ENCODE measurements at regions not wholly inside any gene's neighbourhood (a gene's known extent, or its start where the extent isn't known, plus 50 kb on each side); places are given as distances from the start of the nearest gene placed in this dataset.

DNA sequence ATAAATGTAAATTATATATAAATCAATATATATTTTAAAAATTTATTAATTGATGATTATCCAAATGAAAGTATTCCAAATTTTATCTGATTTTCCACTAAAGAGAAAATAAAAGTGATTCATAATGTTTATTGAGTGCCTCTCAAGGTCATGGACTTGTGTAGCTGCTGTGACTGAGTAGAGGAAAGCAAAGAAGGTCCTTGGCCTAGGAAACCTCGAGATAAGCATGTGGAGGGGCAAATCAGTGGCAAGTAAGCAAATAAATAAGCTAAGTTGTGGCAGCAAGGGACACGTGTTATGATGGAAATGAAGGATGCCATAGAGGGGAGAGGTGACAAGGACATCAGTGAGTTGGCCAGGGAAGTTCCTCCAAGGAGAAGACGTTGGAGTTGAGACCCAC, 866.1 kb upstream of the ID2 start:
- DNase-seq (no peak), ATAC-seq (no peak)
- no peak overlapping the region for H3K4me3 ChIP-seq
- no peaks in the 10 kb centered on the region for H3K4me1 ChIP-seq
- 68 to 81% (median 78%) methylated on average over 3 of the region's 3 CpGs for WGBS, 4 donors
- intact Hi-C loops (cut with DNase I) = no loop called here
- H3K27me3 ChIP-seq = no peaks in the 10 kb centered on the region
- H3K36me3 ChIP-seq = no peaks in the 10 kb centered on the region
- H3K9me3 ChIP-seq = no peaks in the 10 kb centered on the region
- TF ChIP-seq, protein P1, sequence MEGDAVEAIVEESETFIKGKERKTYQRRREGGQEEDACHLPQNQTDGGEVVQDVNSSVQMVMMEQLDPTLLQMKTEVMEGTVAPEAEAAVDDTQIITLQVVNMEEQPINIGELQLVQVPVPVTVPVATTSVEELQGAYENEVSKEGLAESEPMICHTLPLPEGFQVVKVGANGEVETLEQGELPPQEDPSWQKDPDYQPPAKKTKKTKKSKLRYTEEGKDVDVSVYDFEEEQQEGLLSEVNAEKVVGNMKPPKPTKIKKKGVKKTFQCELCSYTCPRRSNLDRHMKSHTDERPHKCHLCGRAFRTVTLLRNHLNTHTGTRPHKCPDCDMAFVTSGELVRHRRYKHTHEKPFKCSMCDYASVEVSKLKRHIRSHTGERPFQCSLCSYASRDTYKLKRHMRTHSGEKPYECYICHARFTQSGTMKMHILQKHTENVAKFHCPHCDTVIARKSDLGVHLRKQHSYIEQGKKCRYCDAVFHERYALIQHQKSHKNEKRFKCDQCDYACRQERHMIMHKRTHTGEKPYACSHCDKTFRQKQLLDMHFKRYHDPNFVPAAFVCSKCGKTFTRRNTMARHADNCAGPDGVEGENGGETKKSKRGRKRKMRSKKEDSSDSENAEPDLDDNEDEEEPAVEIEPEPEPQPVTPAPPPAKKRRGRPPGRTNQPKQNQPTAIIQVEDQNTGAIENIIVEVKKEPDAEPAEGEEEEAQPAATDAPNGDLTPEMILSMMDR (IDR thresholded peaks at IDR 0.05) = no peak
- TF ChIP-seq POLR2A (IDR thresholded peaks at IDR 0.05) = no peak
- H3K27ac ChIP-seq = no peak overlapping the region

DNA sequence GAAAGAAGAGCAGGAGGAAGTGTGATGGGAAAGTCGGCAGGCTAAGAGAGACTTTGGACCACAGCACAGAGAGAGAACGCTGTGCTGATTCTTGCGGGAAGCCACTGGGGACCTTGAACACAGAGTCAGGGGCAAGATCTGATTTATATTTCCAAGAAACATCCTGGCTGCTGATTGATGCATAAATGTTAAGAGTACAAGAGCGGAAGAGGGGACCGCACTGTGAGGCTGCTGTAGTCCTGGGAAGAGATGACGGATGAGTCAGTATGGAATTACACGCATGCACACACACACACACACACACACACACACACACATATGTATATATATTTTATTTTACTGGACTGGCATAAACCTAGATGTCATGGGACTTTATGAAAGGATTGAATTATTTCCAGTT, 865.6 kb upstream of the ID2 start:
- no peak for DNase-seq
- TF ChIP-seq POLR2A (IDR thresholded peaks at IDR 0.05) = no peak
- TF ChIP-seq, protein P1 (IDR thresholded peaks at IDR 0.05) = no peak
- H3K4me3 ChIP-seq = no peak overlapping the region

DNA sequence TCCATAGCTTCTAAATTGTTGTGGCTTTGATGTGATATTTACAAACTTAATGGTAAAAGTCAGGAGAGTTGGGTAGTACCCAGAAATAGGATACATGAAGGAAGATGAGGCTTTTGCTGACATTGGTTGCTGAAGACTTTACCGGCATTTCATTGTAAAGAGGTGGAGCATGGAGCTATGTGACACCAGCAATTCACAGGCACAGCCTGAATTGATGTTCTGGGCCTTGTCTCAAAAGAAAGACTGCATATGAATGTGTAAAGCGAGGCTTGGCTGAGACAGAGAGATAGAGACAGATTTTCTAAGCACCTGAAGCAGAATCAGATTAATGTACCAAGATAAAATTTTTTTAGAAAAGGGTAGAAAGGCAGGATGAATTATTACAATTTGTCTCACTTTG, 864.9 kb upstream of the ID2 start:
- 86 to 95% (median 91%) methylated on average over 2 of the region's 2 CpGs for WGBS, 4 donors

More for the DNA sequence above, 865.6 kb upstream of the ID2 start:
- H3K36me3 ChIP-seq = no peaks in the 10 kb centered on the region
- 83 to 91% (median 87%) methylated on average over 7 of the region's 7 CpGs for WGBS, 4 donors
- H3K9me3 ChIP-seq = no peaks in the 10 kb centered on the region
- no peak overlapping the region for H3K27ac ChIP-seq
- intact Hi-C loops (cut with DNase I) = no loop called here
- no peaks in the 10 kb centered on the region for H3K4me1 ChIP-seq
- ATAC-seq = no peak
- no peaks in the 10 kb centered on the region for H3K27me3 ChIP-seq

DNA sequence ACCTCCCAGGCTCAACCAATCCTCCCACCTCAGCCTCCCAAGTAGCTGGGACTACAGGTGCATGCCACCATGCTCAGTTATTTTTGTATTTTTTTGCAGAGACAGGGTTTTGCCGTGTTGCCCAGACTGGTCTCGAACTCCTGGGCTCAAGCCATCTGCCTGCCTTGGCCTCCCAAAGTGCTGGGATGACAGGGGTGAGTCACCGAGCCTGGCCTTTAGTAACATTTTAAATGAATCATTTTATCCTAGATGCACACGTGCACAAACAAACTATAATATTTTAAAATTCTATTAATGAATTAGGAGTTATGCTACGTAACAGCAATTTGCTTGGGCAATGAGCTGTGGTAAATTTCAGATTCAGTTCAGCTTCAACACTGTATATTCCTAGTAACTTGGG, 862.5 kb upstream of the ID2 start:
- no peaks in the 10 kb centered on the region for H3K27me3 ChIP-seq
- DNase-seq = no peak
- no peak for ATAC-seq
- H3K27ac ChIP-seq = no peak overlapping the region
- intact Hi-C loops (cut with DNase I) = no loop called here
- H3K36me3 ChIP-seq = no peaks in the 10 kb centered on the region
- no peaks in the 10 kb centered on the region for H3K9me3 ChIP-seq
- H3K4me3 ChIP-seq = no peak overlapping the region
- no peaks in the 10 kb centered on the region for H3K4me1 ChIP-seq
- WGBS, 4 donors = 93 to 96% (median 94%) methylated on average over 5 of the region's 5 CpGs
- no peak for TF ChIP-seq POLR2A (IDR thresholded peaks at IDR 0.05)

More for the DNA sequence above, 864.9 kb upstream of the ID2 start:
- ATAC-seq (no peak), DNase-seq (no peak)
- Histone ChIP-seq H3K4me3 (no peak overlapping the region), H3K36me3 (no peaks in the 10 kb centered on the region), H3K9me3 (no peaks in the 10 kb centered on the region), H3K4me1 (no peaks in the 10 kb centered on the region), H3K27me3 (no peaks in the 10 kb centered on the region), H3K27ac (no peak overlapping the region)
- TF ChIP-seq, protein P1 (IDR thresholded peaks at IDR 0.05) = no peak
- TF ChIP-seq POLR2A (IDR thresholded peaks at IDR 0.05) = no peak
- intact Hi-C loops (cut with DNase I) = no loop called here

DNA sequence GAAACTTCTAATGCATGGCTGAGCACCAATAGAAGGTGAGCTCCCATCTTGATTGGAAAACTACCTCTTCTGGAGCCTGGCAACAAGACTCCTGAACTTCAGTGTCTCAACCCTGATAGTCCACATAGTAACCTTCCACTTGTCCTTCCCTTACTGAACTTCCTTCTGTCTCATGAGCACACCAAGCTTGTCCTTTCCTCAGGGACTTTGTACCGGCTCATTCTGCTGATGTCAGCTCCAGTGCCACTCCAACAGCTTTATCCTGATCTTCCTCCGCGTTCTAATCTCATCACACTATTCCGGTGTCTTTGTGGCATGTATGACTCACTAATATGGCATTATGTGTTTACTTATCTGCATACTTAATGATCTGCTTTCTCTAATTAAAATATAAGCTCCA, 862.0 kb upstream of the ID2 start:
- Histone ChIP-seq H3K27ac (no peak overlapping the region), H3K27me3 (no peaks in the 10 kb centered on the region), H3K4me1 (no peaks in the 10 kb centered on the region), H3K9me3 (no peaks in the 10 kb centered on the region), H3K36me3 (no peaks in the 10 kb centered on the region), H3K4me3 (no peak overlapping the region)
- ATAC-seq = no peak
- no peak for DNase-seq
- 47 to 59% (median 50%) methylated on average over 4 of the region's 4 CpGs for WGBS, 4 donors
- intact Hi-C loops (cut with DNase I) = no loop called here
- no peak for TF ChIP-seq POLR2A (IDR thresholded peaks at IDR 0.05)
- TF ChIP-seq, protein P1 (IDR thresholded peaks at IDR 0.05) = no peak

Measured in heart left ventricle (tissue), 16 donors.